Prostate gland (tissue), 2 donors: ENCODE measurements at regions not wholly inside any gene's neighbourhood (a gene's known extent, or its start where the extent isn't known, plus 50 kb on each side); places are given as distances from the start of the nearest gene placed in this dataset.
"Not testable (repeated sequence)": the region's sequence is repeated elsewhere in the genome, so short reads cannot be mapped to it uniquely, and the experiment has no call there.

Experiments used
- CTCF ChIP-seq, 4 experiments: fragments of 200-600 bp in 2 of 4; fragments of 450-650 bp in 2 of 4; sonication (generic) in 2 of 4; IDR thresholded peaks; 1 replicate in 3 of 4; 2 replicates in 1 of 4; pipeline ENCODE4 v1.5.1; 2016 to 2019; ENCODE audit warnings: antibody characterized with exemption in 4 of 4, mild to moderate bottlenecking in 2 of 4, moderate library complexity in 2 of 4
- POLR2A ChIP-seq: fragments of 450-650 bp; IDR thresholded peaks from one replicate; pipeline ENCODE4 v1.6.1; 2016; ENCODE audit warnings: antibody characterized with exemption, mild to moderate bottlenecking
- POLR2AphosphoS5 ChIP-seq: sonication (generic); formaldehyde crosslinking; IDR thresholded peaks from one replicate; pipeline ENCODE4 v1.6.1; 2017; ENCODE audit warnings: antibody characterized with exemption

GRCh38 chr9:41044930-41045329, 83.6 kb downstream of the FOXD4L6 start:
- not testable (repeated sequence) for TF ChIP-seq POLR2A; CTCF (IDR thresholded peaks at IDR 0.05); POLR2AphosphoS5
